CD4-positive, alpha-beta T cell treated with Interleukin-15 for 4 hours (primary cell): ENCODE measurements at regions not wholly inside any gene's neighbourhood (a gene's known extent, or its start where the extent isn't known, plus 50 kb on each side); places are given as distances from the start of the nearest gene placed in this dataset.

Experiments used
- DNase-seq: peaks from one replicate; pipeline ENCODE4 v3.0.0-alpha.2; 2020; ENCODE audit warnings: low spot score

DNA sequence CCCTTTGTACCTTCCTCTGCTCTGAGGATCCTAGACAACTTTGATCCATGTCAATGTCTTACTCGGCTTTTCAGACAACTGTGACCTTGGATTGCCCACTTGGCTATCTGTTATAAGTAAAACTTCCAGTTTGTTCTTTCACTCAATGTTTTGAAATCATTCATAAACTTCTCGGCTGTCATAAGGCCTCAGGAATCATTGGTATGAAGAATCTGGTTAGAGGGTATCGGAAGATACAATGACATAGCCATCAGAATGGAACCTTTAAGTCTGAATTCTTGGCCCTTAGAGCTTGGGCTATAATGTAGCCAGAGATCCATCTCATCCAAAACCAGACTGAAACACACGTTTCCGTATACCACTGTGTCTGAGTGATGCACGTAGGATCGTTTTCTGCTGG, 59.0 kb upstream of the WDR1 start:
- no peak for DNase-seq

DNA sequence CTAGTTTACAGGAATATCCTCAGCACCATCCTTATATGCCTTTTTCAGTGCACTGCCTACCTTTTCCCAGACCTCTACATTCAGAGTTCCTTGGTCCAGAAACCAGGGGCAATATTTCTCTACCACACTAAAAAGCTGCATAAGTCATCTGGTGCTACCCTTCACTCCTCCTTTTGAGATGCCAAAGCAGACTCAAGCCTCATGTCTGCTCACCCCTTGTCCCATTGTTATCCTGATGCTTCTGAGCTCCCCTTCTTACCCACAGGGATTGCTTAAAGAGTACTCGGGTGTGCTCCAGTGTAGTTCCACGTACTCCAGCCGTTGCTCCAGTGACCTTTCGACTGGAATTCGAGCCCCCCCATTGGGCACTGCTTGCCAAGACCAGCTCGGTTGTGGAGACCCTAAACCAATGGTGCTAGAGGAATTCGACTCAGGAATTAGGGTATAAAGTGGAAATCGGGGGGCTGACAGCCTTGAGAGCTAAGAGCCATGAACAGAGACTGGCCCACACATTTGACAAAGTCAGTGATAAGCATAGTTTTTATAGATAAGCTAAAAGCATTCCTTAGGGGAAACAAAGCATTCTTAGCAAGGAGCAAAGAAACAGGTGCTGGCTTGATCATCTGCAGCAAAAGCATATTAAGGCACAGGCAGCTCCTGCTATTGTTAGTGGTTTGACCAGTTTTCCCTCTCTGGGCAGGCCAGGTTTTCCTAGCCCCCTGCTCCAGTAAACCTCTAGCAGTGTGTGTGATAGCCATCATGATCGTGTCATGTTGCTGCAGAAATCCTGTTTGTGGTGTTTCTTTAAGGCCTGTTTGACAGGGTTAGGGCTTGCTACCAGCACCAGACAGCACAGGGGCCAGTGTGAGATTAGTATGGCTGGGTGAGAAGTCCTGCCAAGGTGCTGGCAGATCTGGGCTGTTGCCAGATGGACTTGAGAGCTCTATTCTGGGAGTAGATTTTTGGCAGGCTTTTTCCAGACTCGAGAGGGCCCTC, 57.5 kb upstream of the WDR1 start:
- no peak for DNase-seq

DNA sequence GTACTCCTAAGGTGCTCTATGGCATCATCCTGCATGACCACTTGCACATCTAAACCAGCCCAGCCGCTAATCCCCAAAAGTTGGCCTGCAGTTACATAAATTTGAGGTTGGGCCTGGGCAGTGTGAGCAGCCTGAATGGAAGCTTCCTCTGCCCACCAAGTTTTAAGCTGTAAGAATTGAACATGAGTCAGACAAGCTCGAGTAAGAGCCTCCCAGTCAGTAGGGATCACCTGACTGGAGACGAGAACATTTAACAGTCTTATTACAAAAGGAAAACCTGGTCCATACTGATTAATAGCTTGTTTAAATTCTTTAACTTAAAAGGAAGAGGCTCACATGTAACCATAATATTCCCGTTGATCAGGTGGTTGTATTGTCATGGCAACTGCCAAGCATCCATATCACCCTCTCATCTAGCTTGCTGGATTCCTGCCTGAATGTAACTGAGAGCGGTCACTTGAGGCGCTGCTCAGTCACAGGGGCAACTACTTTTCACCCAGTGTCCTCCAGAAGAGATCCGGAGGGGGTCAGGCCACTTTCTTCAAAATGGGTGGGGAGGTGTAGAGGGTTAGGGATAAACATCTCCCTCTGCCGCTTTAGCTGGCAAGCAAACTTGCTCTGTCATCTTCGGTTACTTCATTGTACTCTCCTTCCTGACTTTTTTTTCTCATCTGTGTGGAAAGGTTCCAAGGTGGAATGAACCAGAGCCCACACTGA, 56.6 kb upstream of the WDR1 start:
- no peak for DNase-seq

DNA sequence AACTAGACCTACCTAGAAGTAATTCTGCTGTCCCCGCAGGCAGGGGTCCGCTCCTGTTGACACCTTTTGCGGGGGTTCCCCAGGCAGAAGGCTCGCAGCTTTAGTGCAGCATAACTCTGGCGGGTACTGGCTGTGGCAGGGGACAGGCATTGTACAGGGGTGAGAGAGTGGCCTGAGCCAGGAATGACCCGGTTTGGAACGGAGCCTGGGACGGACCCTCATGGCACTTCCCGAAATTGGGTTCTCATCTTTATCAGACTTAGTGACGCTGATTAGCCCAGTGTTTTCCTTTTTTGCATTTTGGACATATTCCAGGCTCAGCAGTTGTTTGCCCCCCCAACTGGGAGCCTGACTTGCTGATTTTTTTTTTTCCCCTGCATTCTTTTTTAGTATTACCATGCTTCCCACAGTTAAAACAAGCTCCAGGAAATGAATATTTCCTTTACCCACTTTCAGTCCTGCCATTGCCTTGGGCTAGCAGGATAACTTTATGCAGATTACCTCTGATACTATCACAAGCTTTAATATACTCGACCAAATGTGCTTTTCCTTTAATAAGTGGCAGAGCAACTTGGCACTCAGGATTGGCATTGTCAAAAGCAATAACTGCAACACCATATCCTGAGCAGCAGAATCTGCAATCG, 55.8 kb upstream of the WDR1 start:
- no peak for DNase-seq

DNA sequence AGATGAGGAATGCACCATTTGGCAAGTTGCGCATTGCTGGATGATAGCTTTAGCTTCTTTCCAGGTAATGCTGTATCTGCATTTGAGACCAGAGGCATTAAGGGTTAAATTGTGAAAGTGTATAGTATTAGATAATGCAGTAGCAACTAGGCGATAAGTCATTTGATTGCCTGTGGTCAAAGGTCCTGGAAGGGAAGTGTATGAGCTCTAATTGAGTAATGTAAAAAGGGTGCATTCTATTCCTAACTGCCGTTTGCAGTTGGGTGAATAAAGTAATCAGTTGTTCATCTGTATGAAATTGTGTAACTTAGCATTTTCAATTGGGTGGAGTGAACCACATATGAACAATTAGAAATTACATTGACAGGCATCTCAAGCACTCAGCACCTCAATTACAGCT, 54.5 kb upstream of the WDR1 start:
- no peak for DNase-seq

DNA sequence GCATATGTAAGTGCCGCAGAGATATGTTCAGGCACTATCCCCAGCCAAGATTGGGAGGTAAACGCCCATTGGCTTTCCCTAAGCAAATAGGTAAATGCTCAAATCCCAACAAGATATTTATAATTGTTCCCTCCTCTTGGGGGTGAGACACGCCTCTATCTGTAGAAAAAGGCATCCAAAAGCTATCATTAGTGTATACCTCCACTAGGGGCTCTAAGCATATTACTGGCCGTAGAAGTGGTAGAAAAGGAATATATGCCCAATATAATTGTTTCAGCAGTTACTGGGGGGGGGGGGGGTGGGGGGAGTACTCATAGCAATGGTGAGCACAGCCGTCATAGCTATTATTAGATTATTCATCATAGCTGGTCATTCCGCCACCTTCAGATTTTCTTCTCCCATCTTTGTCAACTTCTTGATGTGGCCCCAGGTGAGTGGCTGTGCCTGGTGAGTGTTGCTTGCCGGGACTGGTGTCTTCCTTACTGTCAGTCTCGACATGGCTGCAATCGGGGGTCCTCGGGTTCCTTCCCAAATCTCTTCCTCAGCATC, 53.3 kb upstream of the WDR1 start:
- DNase-seq: no peak

DNA sequence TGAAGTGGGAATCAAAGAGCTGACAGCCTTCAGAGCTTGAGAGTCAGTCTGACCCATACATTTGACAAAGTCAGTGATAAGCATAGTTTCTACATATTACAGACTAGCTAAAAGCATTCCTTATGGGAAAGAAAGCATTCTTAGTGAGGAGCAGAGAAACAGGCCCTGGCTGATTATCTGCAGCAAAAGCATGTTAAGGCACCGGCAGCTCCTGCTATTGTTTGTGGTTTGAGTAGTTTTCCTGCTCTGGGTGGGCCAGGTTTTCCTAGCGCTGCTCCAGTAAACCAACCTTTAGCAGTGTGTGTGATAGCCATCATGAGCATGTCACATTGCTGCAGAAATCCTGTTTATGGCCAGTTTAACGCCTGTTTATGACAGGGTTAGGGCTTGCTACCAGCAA, 51.6 kb upstream of the WDR1 start:
- DNase-seq: no peak

DNA sequence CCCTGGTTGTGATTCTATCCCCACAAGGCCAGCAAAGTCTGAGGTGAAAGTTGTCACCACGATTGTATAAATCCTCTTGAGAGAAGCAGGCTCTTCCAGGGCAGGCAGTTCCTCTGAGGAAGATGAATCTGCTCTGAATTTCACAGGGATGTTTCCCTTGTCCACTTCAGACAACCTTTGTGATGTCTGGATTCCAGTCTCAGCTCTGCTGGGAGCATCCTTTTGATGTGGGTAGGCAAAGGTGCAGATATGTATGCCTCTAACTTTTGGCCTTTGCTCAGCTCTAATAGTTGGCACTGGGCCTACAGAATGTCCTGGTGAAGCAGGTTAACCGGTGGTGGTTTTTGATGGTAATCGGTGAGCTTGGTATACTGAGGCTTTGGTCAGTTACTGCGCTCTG, 50.6 kb upstream of the WDR1 start:
- no peak for DNase-seq
